HFFc6 (cell line): ENCODE measurements at regions not wholly inside any gene's neighbourhood (a gene's known extent, or its start where the extent isn't known, plus 50 kb on each side); places are given as distances from the start of the nearest gene placed in this dataset.
A peak's percentile ranks its signal among the peaks of the same experiment; 100 is the strongest.

Source experiments
- DNase-seq: peaks from one replicate; pipeline ENCODE4 v3.0.0-alpha.2; 2018
- H3K27ac Mint-ChIP-seq: 2 replicates; pipeline ENCODE4 v1.8.0; 2020; ENCODE audit warnings: mild to moderate bottlenecking, mixed read lengths
- H3K27me3 Mint-ChIP-seq: 2 replicates; pipeline ENCODE4 v1.8.0; 2021; ENCODE audit warnings: mild to moderate bottlenecking, moderate library complexity, mixed read lengths; ENCODE audit not compliant: insufficient read depth
- H3K36me3 Mint-ChIP-seq: 2 replicates; pipeline ENCODE4 v1.8.0; 2021; ENCODE audit warnings: low read depth, mixed read lengths
- H3K4me1 Mint-ChIP-seq: 2 replicates; pipeline ENCODE4 v1.8.0; 2020; ENCODE audit warnings: low read depth, mixed read lengths
- H3K4me3 Mint-ChIP-seq: 2 replicates; pipeline ENCODE4 v1.8.0; 2020; ENCODE audit warnings: mild to moderate bottlenecking, moderate library complexity, mixed read lengths
- H3K9me3 Mint-ChIP-seq: 2 replicates; pipeline ENCODE4 v1.8.0; 2020; ENCODE audit warnings: mild to moderate bottlenecking, mixed read lengths
- CTCF ChIP-seq: fragments of 200-600 bp; sonication (generic); IDR thresholded peaks from 2 replicates; pipeline ENCODE4 v1.5.0; 2021; ENCODE audit warnings: antibody characterized with exemption, mild to moderate bottlenecking

- Mint-ChIP-seq H3K4me3 (no peak overlapping the region), H3K4me1 (no peaks in the 10 kb centered on the region), H3K9me3 (no peaks in the 10 kb centered on the region), H3K27ac (no peak overlapping the region), H3K36me3 (no peaks in the 10 kb centered on the region), H3K27me3 (peaks cover 1% of the 10 kb centered on the region; the same call in 1 of the 2 replicates)
- no peak for DNase-seq
- TF ChIP-seq CTCF, result no peak
Observed at GRCh38 chr10:44498222-44498621, 113.3 kb upstream of the CXCL12 start.

- H3K27me3 Mint-ChIP-seq, result peaks cover 2% of the 10 kb centered on the region; the same call in 1 of the 2 replicates
- no peak for TF ChIP-seq CTCF
- H3K4me3 Mint-ChIP-seq, result no peak overlapping the region
- H3K9me3 Mint-ChIP-seq, result no peaks in the 10 kb centered on the region
- no peaks in the 10 kb centered on the region for H3K4me1 Mint-ChIP-seq
- H3K27ac Mint-ChIP-seq, result no peak overlapping the region
- no peaks in the 10 kb centered on the region for H3K36me3 Mint-ChIP-seq
- DNase-seq, result no peak
Observed at GRCh38 chr10:44500451-44500850, 115.6 kb upstream of the CXCL12 start.

GRCh38 chr10:44506386-44506785 is 121.5 kb upstream of the CXCL12 start:
- H3K4me3 Mint-ChIP-seq, result no peak overlapping the region
- DNase-seq, result no peak
- peaks cover 11% of the 10 kb centered on the region for H3K4me1 Mint-ChIP-seq
- peaks cover 4% of the 10 kb centered on the region; the same call in 1 of the 2 replicates for H3K27me3 Mint-ChIP-seq
- H3K9me3 Mint-ChIP-seq, result no peaks in the 10 kb centered on the region
- H3K27ac Mint-ChIP-seq, result no peak overlapping the region
- TF ChIP-seq CTCF, result no peak
- H3K36me3 Mint-ChIP-seq, result no peaks in the 10 kb centered on the region

- no peaks in the 10 kb centered on the region for H3K9me3 Mint-ChIP-seq
- TF ChIP-seq CTCF, result no peak
- peak; percentile 91 for DNase-seq
Observed at GRCh38 chr10:44510379-44511115, 125.7 kb upstream of the CXCL12 start.

GRCh38 chr10:44511166-44511565 is 126.3 kb upstream of the CXCL12 start:
- Mint-ChIP-seq H3K27ac (peak overlapping the region; percentile 61), H3K4me1 (peaks cover 22% of the 10 kb centered on the region), H3K36me3 (no peaks in the 10 kb centered on the region), H3K9me3 (no peaks in the 10 kb centered on the region), H3K4me3 (no peak overlapping the region), H3K27me3 (peaks cover 2% of the 10 kb centered on the region; the same call in 1 of the 2 replicates)
- TF ChIP-seq CTCF, result no peak
- no peak for DNase-seq

More at GRCh38 chr10:44510379-44511115, 125.7 kb upstream of the CXCL12 start:
- Mint-ChIP-seq H3K36me3 (no peaks in the 10 kb centered on the region), H3K4me1 (peaks cover 22% of the 10 kb centered on the region), H3K4me3 (no peak overlapping the region), H3K27me3 (peaks cover 3% of the 10 kb centered on the region; the same call in 1 of the 2 replicates), H3K27ac (peak overlapping the region; percentile 61)
